CD4-positive, alpha-beta memory T cell (primary cell): ENCODE measurements at regions not wholly inside any gene's neighbourhood (a gene's known extent, or its start where the extent isn't known, plus 50 kb on each side); places are given as distances from the start of the nearest gene placed in this dataset.
A peak's percentile ranks its signal among the peaks of the same experiment; 100 is the strongest.

Source experiments
- CTCF ChIA-PET: fragments of 350-600 bp; sonication (Branson Sonifier 250); formaldehyde crosslinking; loops from one replicate; lab custom pipeline; 2021; ENCODE audit warnings: inconsistent platforms; ENCODE audit not compliant: partially characterized antibody; lab: Charles Lee
- POLR2A ChIA-PET: fragments of 350-600 bp; sonication (Branson Sonifier 250); formaldehyde crosslinking; loops from one replicate; lab custom pipeline; 2021; ENCODE audit not compliant: partially characterized antibody; lab: Charles Lee
- DNase-seq, 5 donors: peaks; one replicate each; pipeline versions ENCODE4 v3.0.0 to v3.0.0-alpha.2; 2020 to 2022; ENCODE audit warnings: mixed read lengths in 1 of 5
- H3K27ac ChIP-seq: one replicate; pipeline ENCODE4 v1.7.0; 2013; ENCODE audit warnings: low read depth, low read length
- H3K27me3 ChIP-seq: 2 replicates; pipeline ENCODE4 v1.7.0; 2013; ENCODE audit warnings: mild to moderate bottlenecking, low read length, moderate library complexity; ENCODE audit not compliant: insufficient read depth
- H3K36me3 ChIP-seq: 2 replicates; pipeline ENCODE4 v1.7.0; 2013; ENCODE audit warnings: mild to moderate bottlenecking, low read length, moderate library complexity; ENCODE audit not compliant: insufficient read depth
- H3K4me1 ChIP-seq: 2 replicates; pipeline ENCODE4 v1.7.0; 2013; ENCODE audit warnings: mild to moderate bottlenecking, low read length, moderate library complexity; ENCODE audit not compliant: insufficient read depth
- H3K4me3 ChIP-seq, 2 donors: one replicate each; pipeline ENCODE4 v1.7.0; 2013; ENCODE audit warnings: low read length in 2 of 2, mild to moderate bottlenecking in 1 of 2
- H3K9me3 ChIP-seq, 2 donors: one replicate each; pipeline ENCODE4 v1.7.0; 2013; ENCODE audit warnings: low read length in 2 of 2, control low read depth in 1 of 2; ENCODE audit not compliant: control insufficient read depth in 1 of 2
- H3K27ac Mint-ChIP-seq, 7 donors: one replicate each; pipeline ENCODE4 v1.8.0; 2020 to 2021; ENCODE audit warnings: mixed read lengths in 7 of 7, mild to moderate bottlenecking in 6 of 7, inconsistent platforms in 3 of 7, moderate library complexity in 3 of 7
- H3K27me3 Mint-ChIP-seq, 2 donors: one replicate each; pipeline ENCODE4 v1.8.0; 2020 to 2021; ENCODE audit warnings: mixed read lengths in 2 of 2
- H3K36me3 Mint-ChIP-seq, 2 donors: one replicate each; pipeline ENCODE4 v1.8.0; 2020 to 2021; ENCODE audit warnings: mixed read lengths in 2 of 2, inconsistent platforms in 1 of 2, mild to moderate bottlenecking in 1 of 2
- H3K4me1 Mint-ChIP-seq, 4 donors: one replicate each; pipeline ENCODE4 v1.8.0; 2020 to 2021; ENCODE audit warnings: mixed read lengths in 4 of 4, mild to moderate bottlenecking in 1 of 4
- H3K4me3 Mint-ChIP-seq, 8 donors: one replicate each; pipeline ENCODE4 v1.8.0; 2020 to 2021; ENCODE audit warnings: mixed read lengths in 8 of 8, mild to moderate bottlenecking in 7 of 8, moderate library complexity in 6 of 8, inconsistent platforms in 3 of 8
- H3K9me3 Mint-ChIP-seq, 8 donors: one replicate each; pipeline ENCODE4 v1.8.0; 2020 to 2021; ENCODE audit warnings: mixed read lengths in 8 of 8, mild to moderate bottlenecking in 5 of 8, inconsistent platforms in 3 of 8, moderate library complexity in 1 of 8
- intact Hi-C: fragments of 100-400 bp; cut with micrococcal nuclease; formaldehyde crosslinking; loops from one replicate; pipeline ENCODE4 v1.15.1; 2023

DNA sequence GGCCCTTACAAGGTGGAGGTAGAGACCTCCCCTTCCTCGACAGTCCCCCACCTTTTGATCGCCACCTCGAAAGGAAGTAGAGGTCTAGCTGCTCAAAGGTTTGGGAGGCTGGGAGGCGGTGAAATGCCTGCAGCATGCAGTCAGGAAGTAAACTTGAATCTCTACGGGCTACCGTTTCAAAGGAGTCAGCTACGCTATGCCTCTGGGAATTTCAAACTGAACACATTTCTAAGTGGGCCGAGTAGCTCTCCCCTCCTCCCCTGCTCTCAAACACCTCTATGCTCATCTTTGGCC, 68.0 kb downstream of the CXCL12 start:
- peaks cover 9 to 11% of the 10 kb centered on the region in 2 donors for H3K27me3 Mint-ChIP-seq
- H3K36me3 Mint-ChIP-seq = no peaks in the 10 kb centered on the region
- no peaks in the 10 kb centered on the region for H3K36me3 ChIP-seq
- peaks cover 0 to 4% (median 0%) of the 10 kb centered on the region in 8 donors for H3K9me3 Mint-ChIP-seq
- H3K4me1 ChIP-seq = no peaks in the 10 kb centered on the region
- no peaks in the 10 kb centered on the region for H3K9me3 ChIP-seq
- ChIA-PET POLR2A (no interaction called here), CTCF (no interaction called here)
- no peak overlapping the region for H3K4me3 Mint-ChIP-seq
- no peak overlapping the region for H3K27ac Mint-ChIP-seq
- intact Hi-C loops = no loop called here
- no peak overlapping the region for H3K27ac ChIP-seq
- peaks cover 0 to 3% (median 0%) of the 10 kb centered on the region in 4 donors for H3K4me1 Mint-ChIP-seq
- no peak for DNase-seq
- H3K4me3 ChIP-seq = no peak overlapping the region
- no peaks in the 10 kb centered on the region for H3K27me3 ChIP-seq

DNA sequence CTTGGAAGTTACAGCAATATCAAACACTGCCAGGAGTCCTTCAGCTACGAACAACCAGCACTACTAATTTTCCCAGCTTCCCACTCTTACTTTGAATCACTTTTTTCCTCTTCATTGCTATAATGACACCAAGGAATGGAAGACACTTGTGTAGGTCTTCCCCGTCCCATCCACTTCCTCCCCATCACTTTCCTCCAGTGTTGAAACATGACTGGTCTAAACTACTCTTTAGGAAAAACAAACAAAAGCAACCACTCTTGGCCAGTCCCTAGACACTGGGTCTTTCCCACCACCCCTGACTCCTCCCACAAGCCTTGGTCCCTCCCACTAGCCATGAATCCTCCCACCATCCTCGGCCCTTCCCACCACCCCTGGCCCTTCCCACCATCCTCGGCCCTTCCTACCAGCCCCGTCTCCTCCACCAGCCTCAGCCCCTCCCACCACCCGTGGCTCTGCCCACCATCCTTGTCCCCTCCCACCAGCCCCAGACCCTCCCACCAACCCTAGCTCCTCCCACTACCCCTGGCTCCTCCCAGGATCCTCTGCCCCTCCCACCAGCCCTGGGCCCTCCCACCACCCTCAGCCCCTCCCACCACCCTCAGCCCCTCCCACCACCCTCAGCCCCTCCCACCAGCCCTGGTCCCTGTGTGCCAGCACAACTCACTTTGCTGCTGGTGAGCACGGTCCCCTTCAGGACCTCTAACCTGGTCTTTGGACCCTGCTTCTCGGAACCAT, 68.5 kb downstream of the CXCL12 start:
- Mint-ChIP-seq H3K4me3 (no peak overlapping the region), H3K9me3 (peaks cover 0 to 4% (median 0%) of the 10 kb centered on the region in 8 donors), H3K27me3 (peaks cover 13 to 14% of the 10 kb centered on the region in 2 donors), H3K27ac (no peak overlapping the region), H3K4me1 (peaks cover 3 to 7% (median 5%) of the 10 kb centered on the region in 4 donors), H3K36me3 (no peaks in the 10 kb centered on the region)
- H3K27me3 ChIP-seq = no peaks in the 10 kb centered on the region
- no peaks in the 10 kb centered on the region for H3K9me3 ChIP-seq
- CTCF ChIA-PET = no interaction called here
- no peaks in the 10 kb centered on the region for H3K4me1 ChIP-seq
- intact Hi-C loops = no loop called here
- H3K4me3 ChIP-seq = no peak overlapping the region
- H3K27ac ChIP-seq = no peak overlapping the region
- H3K36me3 ChIP-seq = no peaks in the 10 kb centered on the region
- DNase-seq = no peak
- POLR2A ChIA-PET = no interaction called here

DNA sequence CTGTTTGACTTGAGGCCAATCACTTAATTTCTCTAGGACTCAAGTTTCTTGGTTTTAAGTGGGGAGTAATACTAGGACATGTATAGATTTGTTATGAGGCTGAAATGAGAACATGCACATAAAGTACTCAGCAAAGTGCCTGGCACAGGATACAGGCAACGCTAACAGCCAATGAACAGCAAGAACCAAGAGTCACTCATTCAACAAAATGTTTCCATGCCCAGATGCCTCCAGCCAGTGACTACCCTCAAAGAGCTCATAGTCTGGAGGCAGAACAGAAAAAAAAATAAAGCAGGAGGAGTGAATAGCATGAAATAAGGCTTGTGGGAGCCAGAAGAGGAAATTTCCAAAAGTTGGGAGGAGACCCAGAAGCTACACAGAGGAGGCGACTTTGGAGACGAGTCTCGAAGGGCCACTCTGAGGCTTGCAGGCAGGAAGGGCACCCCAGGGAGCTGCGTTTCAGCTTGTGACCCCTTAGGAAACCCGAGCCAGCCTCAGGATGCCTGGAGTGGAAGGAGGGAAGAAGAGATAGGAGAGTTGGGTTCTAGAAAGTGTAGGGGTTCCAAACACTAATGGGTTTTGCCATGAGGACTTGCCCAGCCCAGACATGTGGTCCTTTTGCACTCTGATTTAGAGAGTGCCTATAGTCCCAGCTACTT, 70.0 kb downstream of the CXCL12 start:
- no peak for DNase-seq
- ChIA-PET POLR2A (no interaction called here), CTCF (interaction anchor here (1.2 to 1.8 kb wide), 3 partner anchors 8 to 644 kb away, joined by 3 to 5 read pairs (median 4); no protein-coding TSS in a partner anchor)
- H3K27me3 ChIP-seq = no peaks in the 10 kb centered on the region
- peaks cover 7 to 13% (median 10%) of the 10 kb centered on the region in 4 donors for H3K4me1 Mint-ChIP-seq
- peaks cover 16 to 17% of the 10 kb centered on the region in 2 donors for H3K27me3 Mint-ChIP-seq
- no peak overlapping the region for H3K4me3 ChIP-seq
- H3K4me3 Mint-ChIP-seq = no peak overlapping the region
- H3K4me1 ChIP-seq = no peaks in the 10 kb centered on the region
- no peak overlapping the region for H3K27ac ChIP-seq
- peaks cover 0 to 4% (median 0%) of the 10 kb centered on the region in 8 donors for H3K9me3 Mint-ChIP-seq
- H3K36me3 Mint-ChIP-seq = no peaks in the 10 kb centered on the region
- intact Hi-C loops = no loop called here
- no peaks in the 10 kb centered on the region for H3K36me3 ChIP-seq
- H3K27ac Mint-ChIP-seq = no peak overlapping the region
- no peaks in the 10 kb centered on the region for H3K9me3 ChIP-seq

DNA sequence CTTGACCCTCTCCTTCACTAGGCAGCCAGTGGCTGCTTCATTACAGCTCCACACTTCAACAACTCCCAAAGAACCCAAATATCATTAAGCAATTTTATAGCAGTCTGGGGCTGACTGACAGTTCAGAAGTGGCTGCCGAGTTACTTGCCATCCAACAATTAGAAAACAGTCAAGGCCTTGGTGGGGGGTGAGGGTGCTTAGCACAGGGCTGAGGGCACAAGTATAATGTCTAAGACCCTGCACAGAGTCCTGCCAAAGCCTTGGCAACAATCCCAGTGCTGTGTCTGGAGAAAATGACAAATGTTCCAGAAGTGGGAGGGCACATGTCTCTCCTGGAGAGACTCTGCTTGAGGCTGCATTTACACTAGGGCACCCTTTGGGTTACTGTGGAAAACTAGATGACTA, 71.1 kb downstream of the CXCL12 start:
- H3K27ac ChIP-seq = no peak overlapping the region
- H3K27ac Mint-ChIP-seq = no peak overlapping the region
- no peaks in the 10 kb centered on the region for H3K36me3 ChIP-seq
- H3K27me3 Mint-ChIP-seq = peaks cover 13 to 17% of the 10 kb centered on the region in 2 donors
- no peaks in the 10 kb centered on the region for H3K4me1 ChIP-seq
- no peaks in the 10 kb centered on the region for H3K36me3 Mint-ChIP-seq
- ChIA-PET POLR2A (no interaction called here), CTCF (interaction anchor here (1.2 to 1.8 kb wide), 3 partner anchors 9 to 643 kb away, joined by 3 to 5 read pairs (median 4); no protein-coding TSS in a partner anchor)
- intact Hi-C loops = no loop called here
- no peak overlapping the region for H3K4me3 Mint-ChIP-seq
- no peaks in the 10 kb centered on the region for H3K9me3 ChIP-seq
- H3K27me3 ChIP-seq = no peaks in the 10 kb centered on the region
- H3K9me3 Mint-ChIP-seq = peaks cover 0 to 4% (median 0%) of the 10 kb centered on the region in 8 donors
- H3K4me1 Mint-ChIP-seq = peaks cover 7 to 13% (median 9%) of the 10 kb centered on the region in 4 donors
- no peak overlapping the region for H3K4me3 ChIP-seq
- no peak for DNase-seq

DNA sequence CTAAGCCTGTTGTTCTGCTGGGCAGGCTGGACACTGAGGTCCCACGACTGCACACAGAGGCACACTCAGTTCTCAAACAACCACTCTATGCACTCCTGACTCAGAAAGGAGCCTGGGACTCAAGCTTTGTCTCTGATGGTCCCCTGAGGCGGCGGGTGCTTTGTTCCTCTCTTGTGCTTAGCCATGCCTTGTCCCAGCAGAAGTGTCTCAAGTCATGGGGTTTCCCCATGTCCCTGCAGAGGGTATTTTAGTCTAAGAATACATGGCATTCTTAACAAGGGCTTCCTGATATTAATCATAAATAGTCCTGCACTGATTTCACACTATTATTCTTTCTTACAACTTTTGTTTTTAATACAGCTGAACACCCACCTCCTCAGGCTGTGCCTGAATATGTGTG, 72.5 kb downstream of the CXCL12 start:
- Histone ChIP-seq H3K4me1 (no peaks in the 10 kb centered on the region), H3K27ac (no peak overlapping the region), H3K9me3 (no peaks in the 10 kb centered on the region), H3K36me3 (no peaks in the 10 kb centered on the region), H3K4me3 (no peak overlapping the region), H3K27me3 (no peaks in the 10 kb centered on the region)
- peaks cover 7 to 13% (median 9%) of the 10 kb centered on the region in 4 donors for H3K4me1 Mint-ChIP-seq
- peak overlapping the region in 1 of 8 donors; percentile 3 for H3K4me3 Mint-ChIP-seq
- no peak overlapping the region for H3K27ac Mint-ChIP-seq
- H3K27me3 Mint-ChIP-seq = peaks cover 11 to 16% of the 10 kb centered on the region in 2 donors
- H3K9me3 Mint-ChIP-seq = peaks cover 0 to 4% (median 0%) of the 10 kb centered on the region in 8 donors
- ChIA-PET POLR2A (interaction anchor here (1.6 kb wide), 1 partner anchor 622 kb away, joined by 5 read pairs; no protein-coding TSS in a partner anchor), CTCF (interaction anchor here (0.8 to 1.9 kb wide), 2 partner anchors 14 to 622 kb away, joined by 3 to 8 read pairs; no protein-coding TSS in a partner anchor)
- no peaks in the 10 kb centered on the region for H3K36me3 Mint-ChIP-seq
- intact Hi-C loops = no loop called here
- no peak for DNase-seq

DNA sequence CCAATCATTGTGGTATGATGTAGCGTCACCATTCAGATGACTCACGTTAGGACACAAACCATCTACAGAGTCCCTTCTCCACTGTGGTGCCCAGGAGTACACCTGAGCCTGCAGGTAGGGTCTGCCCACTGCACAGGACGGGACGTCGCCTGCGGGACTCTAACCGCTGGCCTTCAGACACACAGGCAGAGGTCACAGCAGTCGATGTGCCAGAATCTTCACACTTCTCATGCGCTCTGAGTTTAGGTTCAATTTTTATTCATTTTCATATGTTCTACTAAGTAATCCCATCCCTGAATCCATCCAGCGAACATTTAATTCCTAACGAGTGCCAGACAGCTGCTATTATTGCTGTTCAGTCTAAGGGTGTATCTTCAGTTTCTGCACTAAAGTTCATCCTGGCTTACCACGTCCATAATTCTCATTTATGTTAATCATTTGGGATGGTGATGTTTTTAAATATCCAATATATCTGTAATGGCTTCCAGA, 73.3 kb downstream of the CXCL12 start:
- no peak for DNase-seq
- H3K4me1 Mint-ChIP-seq = peaks cover 7 to 13% (median 8%) of the 10 kb centered on the region in 4 donors
- peak overlapping the region in 6 of 8 donors; percentile 17 to 60 (median 28) for H3K4me3 Mint-ChIP-seq
- H3K27me3 Mint-ChIP-seq = peaks cover 9 to 14% of the 10 kb centered on the region in 2 donors
- intact Hi-C loops = loop anchor here (1.0 kb wide), 1 partner anchor 621 kb away; no protein-coding TSS in a partner anchor
- H3K27ac Mint-ChIP-seq = peak overlapping the region in 3 of 7 donors; percentile 5 to 87 (median 63)
- Histone ChIP-seq H3K4me3 (no peak overlapping the region), H3K9me3 (no peaks in the 10 kb centered on the region), H3K27me3 (no peaks in the 10 kb centered on the region), H3K27ac (no peak overlapping the region), H3K36me3 (no peaks in the 10 kb centered on the region), H3K4me1 (no peaks in the 10 kb centered on the region)
- peaks cover 0 to 4% (median 0%) of the 10 kb centered on the region in 8 donors for H3K9me3 Mint-ChIP-seq
- ChIA-PET CTCF (interaction anchor here (0.8 to 1.9 kb wide), 5 partner anchors 15 to 641 kb away, joined by 3 to 9 read pairs (median 5); no protein-coding TSS in a partner anchor), POLR2A (interaction anchor here (1.6 kb wide), 1 partner anchor 622 kb away, joined by 5 read pairs; no protein-coding TSS in a partner anchor)
- H3K36me3 Mint-ChIP-seq = no peaks in the 10 kb centered on the region
